GM03348 (cell line): ENCODE measurements at regions not wholly inside any gene's neighbourhood (a gene's known extent, or its start where the extent isn't known, plus 50 kb on each side); places are given as distances from the start of the nearest gene placed in this dataset.

Source experiments
- DNase-seq: peaks from one replicate; pipeline ENCODE4 v3.0.0; 2012; ENCODE audit warnings: low spot score

DNA sequence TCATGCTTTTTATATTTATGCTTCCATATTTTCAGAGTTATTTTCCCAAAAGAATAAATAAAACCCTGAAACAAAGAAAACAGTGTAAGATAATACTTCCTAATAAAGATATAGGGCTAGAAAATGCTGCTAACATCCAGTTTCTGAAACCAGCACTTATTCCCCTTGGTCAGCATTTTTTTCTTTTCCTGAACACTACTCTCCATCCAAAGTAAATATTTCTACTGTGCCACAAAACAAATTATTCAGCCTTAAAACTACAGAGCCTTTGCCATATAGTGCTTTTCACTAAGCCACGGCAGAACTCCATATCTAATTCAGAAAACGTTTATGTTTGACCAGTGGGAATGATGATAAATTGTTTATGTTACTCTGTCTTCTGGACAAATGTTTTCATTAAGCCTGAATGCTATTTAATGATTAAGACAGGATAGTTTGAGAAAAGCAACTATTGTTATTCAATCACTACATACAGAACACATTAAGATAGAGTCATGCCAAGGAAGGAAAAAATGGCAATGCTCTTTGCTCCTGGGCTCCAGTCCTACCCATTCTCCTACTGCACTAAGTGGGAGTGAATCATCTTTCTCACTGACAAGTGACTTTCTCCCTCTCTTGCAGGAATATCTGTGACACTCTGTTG, 723.9 kb downstream of the FAT4 start:
- DNase-seq: no peak

- no peak for DNase-seq
Measured at GRCh38 chr4:126046081-126046614, 731.4 kb downstream of the FAT4 start.

DNA sequence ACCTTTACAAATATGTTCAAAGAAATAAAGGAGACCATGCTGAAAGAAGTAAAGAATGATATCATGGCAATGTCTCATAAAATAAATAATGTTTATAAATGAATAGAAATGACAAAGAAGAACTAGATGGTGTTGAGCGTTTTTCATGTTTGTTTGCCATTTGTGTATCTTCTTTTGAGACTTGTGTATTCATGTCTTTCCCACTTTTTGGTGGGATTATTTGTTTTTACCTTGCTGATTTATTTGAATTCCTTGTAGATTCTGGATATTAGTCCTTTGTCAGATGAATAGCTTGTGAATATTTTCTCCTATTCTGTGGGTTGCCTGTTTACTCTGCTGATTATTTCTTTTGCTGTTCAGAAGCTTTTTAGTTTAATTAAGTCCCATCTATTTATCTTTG, 732.4 kb downstream of the FAT4 start:
- no peak for DNase-seq

GRCh38 chr4:126051689-126052424, 737.1 kb downstream of the FAT4 start:
- peak; percentile 56 for DNase-seq

DNA sequence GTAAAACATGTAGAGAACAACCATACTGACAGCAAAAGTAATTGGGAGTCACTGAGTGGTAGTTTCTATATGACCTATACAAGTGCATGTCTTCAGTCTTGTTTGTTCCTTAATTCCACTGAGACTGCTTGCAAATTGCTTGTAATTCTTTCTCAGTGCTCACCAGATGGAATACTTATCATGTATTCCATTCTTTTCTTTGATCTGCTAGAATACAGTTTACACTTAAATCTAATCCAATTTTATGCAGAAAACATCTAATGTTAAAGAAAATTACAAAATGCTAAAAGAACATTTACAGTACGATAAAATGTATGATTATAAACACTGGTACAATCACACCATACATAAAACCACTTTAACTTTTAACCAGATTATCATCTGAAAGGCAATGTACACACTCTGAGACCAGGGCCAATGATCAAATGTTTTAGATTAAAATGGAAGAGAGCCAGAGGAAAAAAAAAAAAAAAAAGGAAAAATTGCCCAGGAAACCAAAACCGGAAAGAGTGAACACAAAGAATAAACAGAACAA, 741.4 kb downstream of the FAT4 start:
- DNase-seq: no peak

- no peak for DNase-seq
Measured at GRCh38 chr4:126057371-126057770, 742.6 kb downstream of the FAT4 start.

DNA sequence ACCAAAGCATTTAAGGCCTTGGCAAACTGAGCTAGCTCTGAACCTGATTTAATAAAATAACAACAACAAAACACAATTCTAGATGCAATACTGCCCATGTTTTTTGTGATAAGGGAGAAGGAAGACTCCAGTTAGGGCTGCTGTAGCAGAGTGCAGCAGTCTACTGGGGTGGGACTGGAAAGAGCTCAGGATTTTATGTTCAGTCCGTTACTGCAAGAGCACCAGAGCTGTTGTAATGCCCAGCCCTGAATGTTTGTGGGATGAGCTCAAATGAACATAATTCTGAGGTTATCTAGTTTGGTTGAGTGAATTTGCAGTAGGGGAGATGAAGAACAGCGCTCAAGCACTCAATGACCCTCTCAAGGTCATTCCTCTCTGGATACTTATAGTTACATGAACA, 743.8 kb downstream of the FAT4 start:
- no peak for DNase-seq

DNA sequence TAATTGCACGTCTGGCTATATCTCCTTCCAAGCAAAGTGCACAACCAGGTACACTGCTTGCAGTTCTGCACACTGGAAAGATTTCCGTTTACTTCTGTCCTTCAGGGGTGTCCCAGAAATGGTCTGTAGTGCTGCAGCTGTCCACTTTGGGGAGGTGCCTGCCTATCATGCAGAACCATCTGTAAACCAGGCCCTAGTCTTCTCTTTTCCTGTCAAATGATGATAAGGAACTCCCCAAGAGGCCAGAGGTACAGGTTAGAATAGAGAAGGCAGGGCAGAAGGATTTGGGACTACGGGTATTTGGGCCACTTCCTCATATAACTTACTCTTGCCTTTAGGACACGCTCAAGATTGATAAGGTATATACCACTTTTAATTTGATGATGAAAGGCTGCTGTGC, 746.9 kb downstream of the FAT4 start:
- no peak for DNase-seq

DNA sequence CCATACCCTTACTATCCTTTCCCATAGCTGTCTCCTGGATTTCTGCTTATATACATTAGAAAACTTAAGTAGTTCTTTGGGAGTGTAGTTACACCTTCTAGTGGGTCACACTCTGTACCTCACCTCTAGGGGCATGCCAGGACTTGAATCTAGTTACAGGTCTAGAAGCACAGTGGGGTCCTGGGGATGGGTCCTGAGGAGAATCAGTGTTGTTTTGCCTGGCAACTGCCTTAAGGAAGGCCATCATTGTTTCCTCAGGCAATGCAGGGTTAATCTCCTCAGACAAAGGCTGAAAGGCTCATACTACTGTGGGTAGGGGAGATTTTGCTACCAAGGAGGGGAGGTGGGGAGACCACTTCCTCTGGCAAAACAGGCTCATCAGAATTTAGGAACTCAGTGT, 750.3 kb downstream of the FAT4 start:
- DNase-seq: no peak

DNA sequence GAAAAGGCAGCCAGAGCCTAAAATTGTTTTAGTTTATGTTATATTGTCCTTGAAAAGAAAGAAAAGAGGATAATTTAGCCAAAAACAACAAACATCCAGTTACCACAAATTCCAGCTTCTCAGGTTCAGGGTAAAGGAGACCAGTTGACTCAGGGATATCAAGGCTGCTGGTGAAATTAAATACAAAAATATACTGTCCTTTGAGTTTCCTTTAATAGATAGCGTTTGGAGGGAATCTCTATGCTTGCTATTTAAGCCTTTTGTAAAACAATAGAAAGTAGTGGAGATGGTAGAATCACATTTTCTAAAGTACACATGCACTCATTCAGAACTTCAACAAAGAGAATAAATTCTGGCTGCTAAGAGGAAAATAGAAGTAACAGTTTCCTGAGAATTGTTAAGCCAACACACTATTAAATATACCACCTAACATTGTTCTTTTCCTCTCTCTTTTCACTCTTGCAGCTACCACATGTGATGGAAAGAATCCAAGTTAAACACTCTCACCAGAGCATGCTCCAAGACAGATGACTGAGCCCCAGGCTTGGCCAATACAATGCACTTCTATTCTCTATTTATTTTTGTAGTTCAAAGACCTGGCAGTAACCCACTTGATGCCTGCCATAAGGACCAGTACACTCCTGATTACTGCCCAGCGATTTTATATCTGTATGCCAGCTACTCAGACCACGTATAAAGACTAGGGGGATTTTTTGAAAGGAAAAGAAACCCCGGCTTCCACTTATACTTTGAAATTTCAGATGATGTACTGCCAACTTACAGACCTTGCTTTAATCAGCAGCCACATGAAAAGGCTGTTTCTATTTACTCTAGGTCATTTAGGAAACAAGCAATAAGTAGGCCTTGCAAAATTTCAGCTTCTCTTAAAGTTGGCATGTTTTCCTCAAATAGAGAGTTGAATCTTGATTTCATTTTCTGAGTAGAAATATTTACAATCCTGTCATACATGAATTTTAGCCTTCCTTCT, 756.9 kb downstream of the FAT4 start:
- DNase-seq: peak; percentile 58

DNA sequence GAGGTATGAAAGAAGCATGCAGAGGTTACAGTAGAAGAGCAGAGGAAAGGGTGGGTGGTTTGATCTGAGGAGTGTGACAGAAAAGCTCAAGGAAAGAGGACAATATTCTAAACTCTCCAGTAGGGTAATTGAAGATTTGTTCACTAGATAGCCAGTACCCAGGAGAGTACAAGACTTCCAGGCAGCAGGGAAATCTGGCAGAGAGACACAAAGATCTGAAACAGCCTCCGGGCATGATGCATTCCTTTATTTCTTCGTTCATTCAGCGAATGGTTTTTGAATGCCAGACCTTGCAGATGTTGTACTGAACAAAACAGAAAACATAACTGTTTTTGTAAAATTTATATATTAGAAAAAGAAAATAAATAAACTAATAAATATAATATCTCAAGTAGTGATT, 766.6 kb downstream of the FAT4 start:
- DNase-seq: peak; percentile 18

GRCh38 chr4:126086041-126086440, 771.3 kb downstream of the FAT4 start:
- no peak for DNase-seq

- DNase-seq: no peak
Measured at GRCh38 chr4:126087101-126087500, 772.3 kb downstream of the FAT4 start.

DNA sequence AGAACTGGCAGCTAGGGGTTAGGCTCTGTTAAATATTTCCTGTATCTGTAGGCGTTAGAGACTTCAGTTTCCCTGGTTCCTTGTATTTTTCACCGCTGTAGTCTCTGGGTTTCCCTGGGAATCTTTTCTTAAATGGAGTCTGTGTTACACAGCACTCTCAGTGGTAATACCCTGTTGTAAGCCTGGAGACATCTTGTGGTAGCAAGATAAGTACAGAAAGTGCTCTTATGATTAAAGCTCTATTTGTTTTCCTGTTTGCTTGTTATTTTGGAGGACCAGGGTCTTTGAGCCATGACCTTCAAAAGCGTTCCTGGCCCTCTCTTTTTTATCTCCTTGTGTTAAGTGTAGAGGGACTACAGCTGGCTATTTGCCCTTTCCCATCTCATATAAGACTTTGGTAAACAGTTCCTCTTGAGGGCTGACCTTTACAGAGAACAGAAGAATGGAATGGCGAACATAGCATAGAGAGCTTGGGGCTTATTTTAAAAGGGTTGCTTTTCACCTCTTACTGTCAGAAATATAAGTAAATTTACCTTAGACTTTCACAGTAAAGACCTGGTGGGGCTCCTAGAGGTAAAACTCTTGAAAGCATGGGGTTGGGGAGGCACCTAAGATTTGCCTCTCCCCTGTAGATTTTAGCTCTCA, 782.5 kb downstream of the FAT4 start:
- no peak for DNase-seq

DNA sequence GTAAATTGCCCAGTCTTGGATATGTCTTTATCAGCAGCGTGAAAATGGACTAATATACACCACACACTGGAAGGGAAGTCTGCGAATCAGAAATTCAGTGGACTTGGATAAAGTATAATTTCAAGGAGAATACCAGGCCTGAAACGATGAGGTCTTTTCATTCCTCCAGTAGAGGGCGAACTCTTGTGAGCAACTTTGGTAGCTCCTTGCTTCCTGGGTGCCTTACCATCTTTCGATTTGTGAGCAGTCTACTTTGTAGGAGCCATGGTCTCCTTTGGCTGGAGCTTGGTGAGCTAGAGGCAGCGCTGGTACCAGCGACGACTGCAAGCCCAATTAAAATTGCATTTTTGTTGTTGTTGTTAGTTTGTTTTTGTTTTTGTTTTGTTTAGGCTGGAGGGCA, 791.9 kb downstream of the FAT4 start:
- DNase-seq: no peak

- DNase-seq: no peak
Measured at GRCh38 chr4:126109836-126110235, 795.1 kb downstream of the FAT4 start.

DNA sequence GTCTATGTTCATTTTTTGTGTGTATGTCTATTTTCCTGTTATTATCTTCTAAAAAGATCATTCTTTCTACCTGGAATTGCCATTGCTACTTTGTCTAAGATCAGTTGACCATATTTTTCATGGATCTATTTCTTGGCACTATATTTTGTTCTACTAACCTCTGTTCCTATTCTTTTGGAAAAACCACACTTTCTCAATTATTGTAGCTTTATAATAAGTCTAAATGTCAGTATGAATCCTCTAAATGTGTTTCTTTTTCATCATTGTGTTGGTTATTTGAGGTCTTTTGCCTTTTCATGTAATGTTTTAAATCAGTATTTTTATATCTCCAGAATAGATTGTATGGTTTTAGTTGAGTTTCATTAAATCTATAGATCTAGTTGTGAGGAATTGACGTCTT, 798.3 kb downstream of the FAT4 start:
- no peak for DNase-seq

GRCh38 chr4:126123611-126124325, 809.0 kb downstream of the FAT4 start:
- peak; percentile 18 for DNase-seq

DNA sequence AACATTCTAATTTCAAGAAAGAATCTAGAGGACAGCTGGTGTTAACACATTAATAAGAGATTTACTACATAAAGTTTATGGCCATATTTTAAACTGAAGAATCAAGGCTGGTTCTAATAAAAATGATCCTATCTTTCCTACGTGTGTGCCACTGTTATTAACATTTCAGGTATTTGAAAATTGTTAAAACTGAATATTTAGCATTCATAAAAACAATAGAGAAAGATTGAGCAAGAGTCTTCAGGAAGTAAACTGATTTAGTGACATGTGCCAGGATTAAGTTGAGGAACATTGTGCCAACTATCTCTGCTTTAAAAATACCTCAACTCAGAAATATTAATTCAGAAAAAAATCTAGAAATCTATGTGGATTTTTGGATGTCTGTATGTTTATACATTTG, 810.1 kb downstream of the FAT4 start:
- peak; percentile 14 for DNase-seq

- DNase-seq: no peak
Measured at GRCh38 chr4:126130215-126130614, 815.5 kb downstream of the FAT4 start.
